OCI-M2 (cell line): ENCODE measurements at regions not wholly inside any gene's neighbourhood (a gene's known extent, or its start where the extent isn't known, plus 50 kb on each side); places are given as distances from the start of the nearest gene placed in this dataset.

Experiments
- DNase-seq: peaks from one replicate; lab custom pipeline; 2025; ENCODE audit not compliant: unreplicated experiment; lab: John Stamatoyannopoulos, UW

DNA sequence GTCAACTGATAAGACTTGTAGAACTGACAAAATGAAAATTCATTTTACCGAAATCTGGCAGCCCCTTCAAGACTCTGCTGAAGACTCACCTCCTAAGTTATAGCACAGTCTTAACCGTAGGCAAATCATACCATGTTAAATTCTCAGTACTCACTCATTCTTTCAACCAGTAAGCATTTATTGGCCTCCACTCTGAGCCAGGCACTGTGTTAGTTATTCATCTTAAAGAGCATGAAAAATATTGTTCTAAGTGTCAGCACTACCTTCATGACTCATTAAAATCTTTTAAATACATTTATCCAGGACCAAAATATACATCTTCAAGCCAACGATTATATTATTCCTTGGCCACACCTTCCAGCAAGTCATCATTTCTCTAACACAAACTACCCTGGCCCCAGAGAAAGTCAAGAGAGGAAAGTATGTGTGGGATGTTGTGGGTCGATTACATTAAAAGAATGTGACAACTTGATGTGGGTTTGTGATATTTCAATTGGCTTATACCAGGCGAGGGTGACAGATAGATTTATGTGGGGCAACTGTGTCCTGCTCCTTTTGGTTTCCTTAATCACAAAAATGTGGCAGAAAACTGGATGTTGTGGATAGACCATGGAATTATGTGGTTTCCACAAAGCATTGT lies 55.0 kb downstream of the TMEM30B start:
- DNase-seq = no peak

- no peak for DNase-seq
Observed at GRCh38 chr14:61225344-61225743, 55.8 kb downstream of the TMEM30B start.

- DNase-seq = no peak
Observed at GRCh38 chr14:61223552-61223951, 57.6 kb downstream of the TMEM30B start.

DNA sequence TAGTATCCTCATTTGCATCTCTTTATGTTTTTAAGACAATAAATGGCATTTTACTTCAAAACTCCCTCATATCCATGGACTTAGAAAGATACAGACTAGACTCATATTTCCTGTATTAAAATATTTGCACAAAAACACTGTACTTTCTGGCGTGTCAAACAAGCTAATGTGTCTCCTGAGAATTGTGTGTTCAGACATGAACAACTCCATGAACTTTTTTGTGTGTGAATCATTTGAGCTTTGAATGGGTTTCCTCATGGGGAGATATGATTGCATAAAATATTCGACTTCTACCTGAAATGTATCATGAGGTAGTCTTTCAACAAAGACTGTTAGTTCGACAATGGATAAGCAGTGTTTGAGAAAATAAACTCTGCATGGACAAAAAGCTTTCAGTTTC lies 58.8 kb downstream of the TMEM30B start:
- no peak for DNase-seq

GRCh38 chr14:61221906-61222305 lies 59.2 kb downstream of the TMEM30B start:
- no peak for DNase-seq

DNA sequence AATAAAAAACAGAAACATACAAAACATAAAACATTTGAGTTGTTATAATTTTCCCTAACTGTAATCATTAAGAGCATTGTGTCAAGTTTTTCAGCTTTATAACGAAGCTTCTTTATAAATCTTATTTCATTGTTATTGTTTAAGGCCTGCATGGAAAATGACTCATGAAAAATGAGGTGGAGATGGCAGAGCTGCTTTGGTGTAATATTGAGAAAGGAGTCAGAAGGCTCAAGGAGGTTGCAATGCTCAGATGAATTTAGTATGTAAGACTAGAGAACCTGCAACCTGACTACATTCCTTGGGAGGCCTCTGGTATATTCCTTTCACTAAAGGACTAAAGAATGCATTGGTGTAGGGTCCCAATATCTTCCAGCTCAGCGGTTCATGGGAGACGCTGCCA lies 61.5 kb downstream of the TMEM30B start:
- DNase-seq = no peak

DNA sequence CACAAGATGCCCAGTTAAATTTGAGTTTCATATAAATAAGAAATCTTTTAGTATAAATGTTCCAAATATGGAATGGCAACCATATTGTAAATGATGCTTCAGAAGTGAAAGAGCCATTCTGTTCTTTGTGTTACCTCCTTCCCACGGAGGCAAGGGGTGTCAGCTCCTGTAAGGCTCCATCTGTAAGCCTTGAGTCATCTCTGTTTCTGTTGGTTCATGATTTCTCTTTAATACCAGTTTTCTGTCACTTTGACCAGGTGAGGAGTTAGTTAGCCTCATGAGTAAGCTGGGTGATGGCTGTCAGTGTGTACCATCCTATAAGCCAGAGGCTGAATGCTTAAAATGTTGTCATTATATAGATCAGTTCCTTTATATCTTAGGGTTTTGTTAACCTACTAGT lies 61.9 kb downstream of the TMEM30B start:
- DNase-seq = no peak

GRCh38 chr14:61218767-61219166 lies 62.4 kb downstream of the TMEM30B start:
- DNase-seq = no peak

- DNase-seq = no peak
Observed at GRCh38 chr14:61218157-61218556, 63.0 kb downstream of the TMEM30B start.

DNA sequence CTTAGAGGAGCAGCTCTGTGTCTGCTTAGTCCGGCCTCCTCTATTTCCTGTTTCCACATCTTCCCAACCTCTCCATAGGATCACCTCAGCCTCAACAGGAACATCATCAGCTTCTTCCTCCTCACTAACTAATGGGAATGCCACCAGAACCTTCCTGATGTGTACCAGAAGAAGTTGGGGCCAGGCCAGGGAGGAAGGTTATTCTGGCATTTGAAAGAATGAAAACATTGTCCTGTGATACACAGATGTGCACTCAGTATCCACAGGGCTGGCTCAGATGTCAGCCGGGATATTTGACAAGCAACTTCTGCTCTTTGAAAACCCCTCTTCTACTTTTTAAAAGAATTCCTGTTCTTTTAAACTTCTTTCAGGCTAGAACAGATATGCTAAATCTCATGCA lies 63.6 kb downstream of the TMEM30B start:
- no peak for DNase-seq

DNA sequence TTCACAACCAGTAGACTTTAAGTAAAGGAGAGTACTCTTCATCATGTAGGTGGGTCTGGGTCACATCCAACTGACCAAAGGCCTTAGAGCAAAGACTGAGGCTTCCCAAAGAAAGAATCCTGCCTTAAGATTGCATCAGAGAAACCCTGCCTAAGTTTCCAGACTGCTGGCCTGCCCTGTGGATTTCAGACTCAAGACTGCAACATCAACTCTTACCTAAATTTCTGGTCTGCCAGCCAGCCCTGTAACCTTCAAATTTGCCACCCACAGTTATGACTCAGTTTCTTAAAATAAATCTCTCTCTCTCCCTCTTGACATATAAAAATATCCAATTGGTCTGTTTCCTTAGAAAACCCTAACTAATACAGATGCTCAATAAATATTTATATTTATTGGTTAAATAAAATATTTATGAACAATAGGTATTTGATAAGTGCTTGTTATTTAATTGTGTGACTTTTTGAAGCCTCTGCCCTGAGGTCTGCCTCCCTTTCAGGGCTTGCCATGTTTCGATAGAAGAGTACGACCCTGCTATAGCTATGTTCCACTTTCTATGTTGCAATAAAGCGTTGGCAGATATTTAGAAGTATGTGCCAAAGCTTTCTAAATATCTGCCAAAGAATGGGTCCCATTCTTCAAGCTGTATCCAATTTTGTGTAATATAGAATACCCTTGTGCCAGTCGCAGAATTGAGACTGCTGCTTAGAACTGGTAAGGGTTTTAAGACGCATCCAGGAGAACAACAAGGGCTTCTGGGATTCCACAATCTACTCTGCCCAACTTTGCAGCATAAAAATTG lies 65.7 kb downstream of the TMEM30B start:
- DNase-seq = no peak

DNA sequence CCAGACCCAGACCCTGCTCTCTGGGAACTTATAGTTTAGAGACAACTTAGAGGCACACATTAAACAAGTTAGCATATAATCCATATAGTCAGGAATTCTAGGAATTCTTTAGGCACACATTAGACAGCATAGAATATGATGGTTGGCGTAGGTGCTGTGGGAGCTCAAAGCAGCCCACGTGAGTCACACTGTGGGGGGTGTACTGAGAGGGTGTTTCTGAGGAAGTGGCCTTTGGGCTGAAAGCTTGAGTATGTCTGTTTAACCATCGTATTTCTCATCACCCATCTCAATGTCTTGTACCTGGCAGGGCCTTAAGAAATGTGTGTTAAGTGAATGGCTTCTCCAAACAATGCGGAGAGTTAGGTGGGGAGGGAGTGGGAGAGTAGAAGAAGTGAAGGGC lies 67.2 kb downstream of the TMEM30B start:
- DNase-seq = no peak

DNA sequence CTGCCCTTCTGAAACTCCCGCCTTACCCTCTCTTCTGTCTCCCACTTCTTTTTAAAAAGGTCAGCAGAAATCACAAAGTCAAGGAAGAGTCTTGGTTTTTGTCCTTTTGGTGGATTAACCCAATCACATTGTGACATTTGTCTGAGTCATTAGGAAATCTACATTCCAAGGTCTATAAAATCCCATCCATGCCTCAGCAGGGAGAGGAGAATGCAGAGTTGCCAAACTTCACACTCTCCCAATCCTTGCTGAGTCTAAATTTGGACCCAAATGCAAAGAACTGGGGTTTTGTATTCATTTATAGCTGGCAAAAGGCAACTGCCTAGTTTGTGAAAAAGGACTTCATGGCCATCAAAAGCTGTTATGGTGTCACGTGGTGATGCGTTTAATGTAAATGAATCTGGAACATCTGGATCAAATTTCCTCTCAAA lies 67.9 kb downstream of the TMEM30B start:
- no peak for DNase-seq

GRCh38 chr14:61212546-61212945 lies 68.6 kb downstream of the TMEM30B start:
- no peak for DNase-seq

DNA sequence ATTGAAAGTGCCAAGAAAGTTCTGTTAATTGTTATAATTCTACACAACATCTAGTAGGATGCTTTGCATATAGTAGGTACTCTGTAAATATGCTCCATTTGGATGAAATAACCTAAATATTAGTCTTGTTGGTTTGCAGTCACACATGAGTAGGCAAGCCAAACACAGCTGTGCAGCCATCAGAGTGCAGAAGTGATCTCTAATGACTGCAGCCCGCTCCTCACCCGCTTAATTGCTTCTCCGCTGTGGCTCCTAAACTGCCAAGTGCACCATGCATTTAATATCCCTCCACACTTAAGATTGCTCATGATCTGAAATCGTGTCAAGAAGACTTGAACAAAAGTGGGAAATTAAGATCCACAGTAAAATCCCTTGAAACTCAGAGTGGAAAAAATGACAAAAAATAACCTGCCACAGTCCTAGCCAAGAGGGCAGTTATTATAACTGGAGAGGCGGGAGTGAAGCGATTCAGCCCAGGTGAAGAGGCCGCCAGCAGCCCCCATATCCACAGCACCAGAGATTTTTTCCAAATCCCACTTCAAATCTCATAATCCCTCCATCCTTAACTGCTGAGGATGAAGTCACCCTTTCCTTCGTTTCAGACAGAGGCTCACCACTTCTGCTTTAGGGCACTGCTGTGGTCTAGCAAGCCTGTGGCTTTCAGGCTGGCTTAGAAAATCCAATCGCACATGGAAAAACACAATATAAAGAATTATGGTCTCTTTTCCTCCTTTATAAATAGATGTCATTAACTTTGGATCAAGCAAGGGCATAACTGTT lies 69.5 kb downstream of the TMEM30B start:
- DNase-seq = no peak

DNA sequence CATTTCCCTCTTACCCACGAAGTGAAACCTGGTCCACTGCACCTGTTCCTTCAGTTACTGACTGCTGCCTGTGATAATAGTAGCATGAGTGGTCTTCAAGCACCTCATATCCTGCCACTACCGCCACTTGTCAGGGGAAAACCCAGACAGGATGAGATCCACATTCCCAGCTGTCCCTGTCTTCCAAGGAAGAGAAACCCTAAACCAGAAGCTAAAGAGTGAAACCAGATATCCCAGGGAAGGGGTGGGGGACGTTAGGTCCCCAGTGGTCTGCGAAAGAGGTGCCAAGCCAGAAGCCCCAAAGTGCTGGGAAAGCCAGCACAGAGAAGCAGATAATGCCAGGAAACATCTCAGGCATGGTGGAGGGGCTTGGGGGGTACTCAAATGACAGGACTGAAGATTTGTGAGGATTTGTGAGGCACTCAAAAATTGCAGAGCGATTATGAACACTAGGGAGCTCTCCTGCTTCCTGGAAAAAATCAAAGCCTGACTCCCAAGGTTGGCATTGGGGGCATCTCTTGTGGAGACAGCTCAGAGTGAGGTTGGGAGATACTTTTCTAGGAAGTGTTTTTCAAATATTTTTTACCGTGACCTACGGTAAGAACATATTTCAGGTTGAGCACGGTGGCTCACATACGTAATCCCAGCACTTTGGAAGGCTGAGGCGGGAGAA lies 77.9 kb downstream of the TMEM30B start:
- no peak for DNase-seq

- DNase-seq = no peak
Observed at GRCh38 chr14:61202124-61202523, 79.0 kb downstream of the TMEM30B start.

- no peak for DNase-seq
Observed at GRCh38 chr14:61201171-61201570, 80.0 kb downstream of the TMEM30B start.

- DNase-seq = no peak
Observed at GRCh38 chr14:61197416-61197815, 83.7 kb downstream of the TMEM30B start.

- no peak for DNase-seq
Observed at GRCh38 chr14:61196792-61197191, 84.3 kb downstream of the TMEM30B start.

GRCh38 chr14:61196034-61196433 lies 85.1 kb downstream of the TMEM30B start:
- DNase-seq = no peak
